HL-60 (cell line): ENCODE measurements at regions not wholly inside any gene's neighbourhood (a gene's known extent, or its start where the extent isn't known, plus 50 kb on each side); places are given as distances from the start of the nearest gene placed in this dataset.

Experiments used
- DNase-seq, 2 experiments: peaks; one replicate each; pipeline ENCODE4 v3.0.0-alpha.2; 2010 to 2020; ENCODE audit warnings: low read depth in 1 of 2, low spot score in 1 of 2
- H3K27ac ChIP-seq: fragments of 250-450 bp; sonication (Bioruptor Pico); replicated peaks from 2 replicates; pipeline ENCODE4 v1.5.1; 2020; ENCODE audit warnings: mild to moderate bottlenecking, moderate library complexity
- H3K27me3 ChIP-seq: fragments of 250-450 bp; sonication (Bioruptor Pico); 2 replicates; pipeline ENCODE4 v1.5.1; 2021; ENCODE audit warnings: mild to moderate bottlenecking, moderate library complexity; ENCODE audit not compliant: insufficient read depth, poor library complexity, severe bottlenecking
- H3K4me3 ChIP-seq: replicated peaks from 2 replicates; pipeline ENCODE4 v1.5.1; 2011; ENCODE audit warnings: mild to moderate bottlenecking, control low read depth, low read length; ENCODE audit not compliant: insufficient read depth
- GABPA ChIP-seq: IDR thresholded peaks from 2 replicates; pipeline ENCODE4 v1.6.1; 2012; ENCODE audit warnings: low read depth
- POLR2AphosphoS5 ChIP-seq: IDR thresholded peaks from 2 replicates; pipeline ENCODE4 v1.6.1; 2012; ENCODE audit warnings: low read depth
- REST ChIP-seq: IDR thresholded peaks from 2 replicates; pipeline ENCODE4 v1.6.1; 2012; ENCODE audit warnings: low read depth; ENCODE audit not compliant: insufficient replicate concordance
- SPI1 ChIP-seq: IDR thresholded peaks from 2 replicates; pipeline ENCODE4 v1.6.1; 2012; ENCODE audit warnings: low read depth, mild to moderate bottlenecking, borderline replicate concordance
- TF ChIP-seq, protein P1 (sequence below): IDR thresholded peaks from one replicate; pipeline ENCODE4 v1.5.1; 2011; ENCODE audit warnings: low read length, control low read depth, inconsistent platforms; ENCODE audit not compliant: insufficient read depth

GRCh38 chr2:56012221-56012765 is 88.7 kb upstream of the EFEMP1 start:
- no peak overlapping the region for H3K4me3 ChIP-seq
- no peak for DNase-seq
- no peak overlapping the region for H3K27ac ChIP-seq
- H3K27me3 ChIP-seq, result peaks cover 7% of the 10 kb centered on the region
- no peak for TF ChIP-seq REST
- no peak for TF ChIP-seq SPI1
- no peak for TF ChIP-seq POLR2AphosphoS5
- no peak for TF ChIP-seq GABPA
- TF ChIP-seq, protein P1, sequence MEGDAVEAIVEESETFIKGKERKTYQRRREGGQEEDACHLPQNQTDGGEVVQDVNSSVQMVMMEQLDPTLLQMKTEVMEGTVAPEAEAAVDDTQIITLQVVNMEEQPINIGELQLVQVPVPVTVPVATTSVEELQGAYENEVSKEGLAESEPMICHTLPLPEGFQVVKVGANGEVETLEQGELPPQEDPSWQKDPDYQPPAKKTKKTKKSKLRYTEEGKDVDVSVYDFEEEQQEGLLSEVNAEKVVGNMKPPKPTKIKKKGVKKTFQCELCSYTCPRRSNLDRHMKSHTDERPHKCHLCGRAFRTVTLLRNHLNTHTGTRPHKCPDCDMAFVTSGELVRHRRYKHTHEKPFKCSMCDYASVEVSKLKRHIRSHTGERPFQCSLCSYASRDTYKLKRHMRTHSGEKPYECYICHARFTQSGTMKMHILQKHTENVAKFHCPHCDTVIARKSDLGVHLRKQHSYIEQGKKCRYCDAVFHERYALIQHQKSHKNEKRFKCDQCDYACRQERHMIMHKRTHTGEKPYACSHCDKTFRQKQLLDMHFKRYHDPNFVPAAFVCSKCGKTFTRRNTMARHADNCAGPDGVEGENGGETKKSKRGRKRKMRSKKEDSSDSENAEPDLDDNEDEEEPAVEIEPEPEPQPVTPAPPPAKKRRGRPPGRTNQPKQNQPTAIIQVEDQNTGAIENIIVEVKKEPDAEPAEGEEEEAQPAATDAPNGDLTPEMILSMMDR, result no peak

DNA sequence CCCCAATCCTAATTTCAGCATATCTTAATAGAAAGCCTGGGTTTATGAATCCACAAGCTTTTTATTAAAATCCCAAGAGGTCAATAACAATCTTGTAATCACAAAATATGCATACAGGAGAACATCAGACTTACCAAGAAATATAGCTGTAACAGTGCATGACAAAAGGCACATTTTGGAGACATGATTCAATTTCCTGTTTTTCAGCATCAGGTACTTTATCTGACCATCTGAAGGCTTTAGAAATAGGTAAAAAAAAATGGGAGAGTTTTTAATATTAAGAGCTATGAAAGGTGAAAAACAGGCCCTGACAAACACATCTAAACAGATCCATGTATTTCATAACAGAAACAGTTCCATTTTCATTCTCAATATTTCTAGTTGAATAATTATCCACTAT is 89.9 kb upstream of the EFEMP1 start:
- H3K4me3 ChIP-seq, result no peak overlapping the region
- TF ChIP-seq GABPA (no peak), POLR2AphosphoS5 (no peak), REST (no peak), SPI1 (no peak)
- TF ChIP-seq, protein P1, result no peak
- H3K27me3 ChIP-seq, result peaks cover 7% of the 10 kb centered on the region
- no peak for DNase-seq
- H3K27ac ChIP-seq, result no peak overlapping the region

GRCh38 chr2:56014046-56014730 is 90.6 kb upstream of the EFEMP1 start:
- peaks cover 7% of the 10 kb centered on the region for H3K27me3 ChIP-seq
- H3K4me3 ChIP-seq, result no peak overlapping the region
- H3K27ac ChIP-seq, result no peak overlapping the region
- TF ChIP-seq REST, result no peak
- no peak for TF ChIP-seq GABPA
- TF ChIP-seq, protein P1, result no peak
- no peak for TF ChIP-seq POLR2AphosphoS5
- no peak for TF ChIP-seq SPI1
- no peak for DNase-seq
